Parathyroid adenoma (tissue), 2 donors: ENCODE measurements at regions not wholly inside any gene's neighbourhood (a gene's known extent, or its start where the extent isn't known, plus 50 kb on each side); places are given as distances from the start of the nearest gene placed in this dataset.
"Not testable (repeated sequence)": the region's sequence is repeated elsewhere in the genome, so short reads cannot be mapped to it uniquely, and the experiment has no call there.

Experiments
- H2AFZ ChIP-seq: fragments of 300-600 bp; sonication (generic); one replicate; pipeline ENCODE4 v1.7.0; 2017; ENCODE audit warnings: antibody characterized with exemption, mild to moderate bottlenecking
- H3K27ac ChIP-seq: fragments of 300-600 bp; sonication (generic); one replicate; pipeline ENCODE4 v1.7.0; 2017
- H3K27me3 ChIP-seq: fragments of 300-600 bp; sonication (generic); one replicate; pipeline ENCODE4 v1.7.0; 2017; ENCODE audit warnings: low read length; ENCODE audit not compliant: control insufficient read depth, insufficient read depth
- H3K36me3 ChIP-seq: fragments of 300-600 bp; sonication (generic); one replicate; pipeline ENCODE4 v1.7.0; 2017; ENCODE audit warnings: low read length; ENCODE audit not compliant: control insufficient read depth, insufficient read depth
- H3K4me1 ChIP-seq: fragments of 300-600 bp; sonication (generic); one replicate; pipeline ENCODE4 v1.7.0; 2017; ENCODE audit warnings: control low read depth
- H3K4me2 ChIP-seq: fragments of 300-600 bp; sonication (generic); one replicate; pipeline ENCODE4 v1.7.0; 2017; ENCODE audit warnings: low read length
- H3K4me3 ChIP-seq: fragments of 300-600 bp; sonication (generic); one replicate; pipeline ENCODE4 v1.7.0; 2017; ENCODE audit warnings: low read depth, low read length
- H3K79me2 ChIP-seq: fragments of 300-600 bp; sonication (generic); one replicate; pipeline ENCODE4 v1.7.0; 2017; ENCODE audit warnings: control low read depth
- H3K9ac ChIP-seq: fragments of 300-600 bp; sonication (generic); one replicate; pipeline ENCODE4 v1.7.0; 2017; ENCODE audit warnings: mild to moderate bottlenecking
- H3K9me3 ChIP-seq: fragments of 300-600 bp; sonication (generic); one replicate; pipeline ENCODE4 v1.7.0; 2017; ENCODE audit warnings: low read length; ENCODE audit not compliant: control insufficient read depth
- TF ChIP-seq, protein P1 (sequence below): fragments of 300-600 bp; sonication (generic); IDR thresholded peaks from one replicate; pipeline ENCODE4 v1.7.0; 2017; ENCODE audit warnings: antibody characterized with exemption, mild to moderate bottlenecking
- donor health status: primary hyperparathyroidism.

DNA sequence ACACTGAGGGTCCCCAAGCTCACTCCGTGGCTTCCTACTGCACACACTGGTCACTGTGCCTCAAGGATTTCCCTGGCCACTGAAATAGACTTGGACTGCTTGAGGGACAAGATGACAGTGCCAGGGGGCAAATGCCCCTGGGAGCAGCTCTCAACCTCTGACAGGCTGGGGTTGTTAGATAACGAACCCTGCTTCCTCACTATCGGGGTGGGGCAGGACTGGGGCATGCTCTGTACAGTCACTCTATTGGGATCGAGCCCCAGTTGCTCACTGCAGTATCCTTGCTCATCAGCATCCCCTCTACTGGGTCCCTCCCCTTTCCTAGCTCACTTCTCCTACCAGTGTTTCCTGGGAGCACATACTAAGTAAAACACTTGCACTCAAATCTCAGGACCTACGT lies 610.8 kb downstream of the NTRK3 start:
- H3K27ac ChIP-seq: no peak overlapping the region
- H3K9ac ChIP-seq: no peak overlapping the region
- H3K4me1 ChIP-seq: no peaks in the 10 kb centered on the region
- no peak overlapping the region for H2AFZ ChIP-seq
- H3K27me3 ChIP-seq: no peaks in the 10 kb centered on the region
- no peaks in the 10 kb centered on the region for H3K9me3 ChIP-seq
- H3K4me3 ChIP-seq: no peak overlapping the region
- TF ChIP-seq, protein P1, sequence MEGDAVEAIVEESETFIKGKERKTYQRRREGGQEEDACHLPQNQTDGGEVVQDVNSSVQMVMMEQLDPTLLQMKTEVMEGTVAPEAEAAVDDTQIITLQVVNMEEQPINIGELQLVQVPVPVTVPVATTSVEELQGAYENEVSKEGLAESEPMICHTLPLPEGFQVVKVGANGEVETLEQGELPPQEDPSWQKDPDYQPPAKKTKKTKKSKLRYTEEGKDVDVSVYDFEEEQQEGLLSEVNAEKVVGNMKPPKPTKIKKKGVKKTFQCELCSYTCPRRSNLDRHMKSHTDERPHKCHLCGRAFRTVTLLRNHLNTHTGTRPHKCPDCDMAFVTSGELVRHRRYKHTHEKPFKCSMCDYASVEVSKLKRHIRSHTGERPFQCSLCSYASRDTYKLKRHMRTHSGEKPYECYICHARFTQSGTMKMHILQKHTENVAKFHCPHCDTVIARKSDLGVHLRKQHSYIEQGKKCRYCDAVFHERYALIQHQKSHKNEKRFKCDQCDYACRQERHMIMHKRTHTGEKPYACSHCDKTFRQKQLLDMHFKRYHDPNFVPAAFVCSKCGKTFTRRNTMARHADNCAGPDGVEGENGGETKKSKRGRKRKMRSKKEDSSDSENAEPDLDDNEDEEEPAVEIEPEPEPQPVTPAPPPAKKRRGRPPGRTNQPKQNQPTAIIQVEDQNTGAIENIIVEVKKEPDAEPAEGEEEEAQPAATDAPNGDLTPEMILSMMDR: no peak
- H3K36me3 ChIP-seq: no peaks in the 10 kb centered on the region
- H3K79me2 ChIP-seq: no peaks in the 10 kb centered on the region
- H3K4me2 ChIP-seq: no peak overlapping the region

DNA sequence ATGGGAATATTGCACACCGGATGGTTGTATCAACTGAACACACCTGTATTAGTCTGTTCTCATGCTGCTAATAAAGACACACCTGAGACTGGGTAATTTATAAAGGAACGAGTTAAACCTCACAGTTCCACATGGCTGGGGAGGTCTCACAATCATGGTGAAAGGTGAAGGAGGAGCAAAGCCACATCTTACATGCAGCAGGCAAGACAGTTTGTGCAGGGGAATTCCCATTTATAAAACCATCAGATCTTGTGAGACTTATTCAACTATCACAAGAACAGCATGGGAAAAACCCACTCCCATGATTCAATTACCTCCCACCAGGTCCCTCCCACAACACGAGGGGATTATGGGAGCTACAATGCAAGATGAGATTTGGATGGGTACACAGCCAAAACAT lies 613.5 kb downstream of the NTRK3 start:
- H3K79me2 ChIP-seq, H3K27me3 ChIP-seq, H3K4me1 ChIP-seq, H3K9me3 ChIP-seq, H3K4me3 ChIP-seq, H3K9ac ChIP-seq, H3K4me2 ChIP-seq, H3K36me3 ChIP-seq, H3K27ac ChIP-seq, H2AFZ ChIP-seq: not testable (repeated sequence)

DNA sequence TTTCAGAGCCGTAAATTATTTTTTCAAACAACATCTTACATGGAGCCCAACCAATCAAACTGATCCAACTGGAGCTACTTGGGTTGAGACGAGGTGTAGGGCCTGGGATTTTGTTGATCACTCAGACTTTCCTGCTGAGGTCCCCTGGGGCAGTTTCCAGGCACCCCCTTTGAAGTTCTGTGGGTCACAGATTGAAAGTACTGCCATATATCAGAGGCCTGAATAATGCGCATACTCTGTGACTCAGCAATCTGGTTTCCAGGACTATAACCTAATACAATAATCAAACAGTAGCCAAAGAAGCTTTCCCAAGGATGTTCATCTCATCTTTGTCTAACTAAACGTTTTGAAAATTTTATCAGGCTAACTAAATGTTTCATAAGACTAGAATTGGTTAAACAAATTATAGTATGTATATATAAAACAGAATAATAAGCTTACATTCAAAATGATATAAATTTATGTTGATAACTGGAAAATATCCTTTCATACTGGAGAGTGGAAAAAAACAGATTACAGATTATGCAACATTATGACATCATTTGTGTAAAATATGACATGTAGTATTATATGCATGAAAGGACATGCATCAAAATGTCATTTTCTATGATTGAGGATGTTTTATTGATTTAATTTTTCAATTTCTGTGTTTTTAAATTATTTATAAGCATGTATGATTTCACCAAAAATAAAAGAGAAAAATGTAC lies 617.1 kb downstream of the NTRK3 start:
- no peak overlapping the region for H2AFZ ChIP-seq
- no peaks in the 10 kb centered on the region for H3K79me2 ChIP-seq
- no peaks in the 10 kb centered on the region for H3K4me1 ChIP-seq
- no peaks in the 10 kb centered on the region for H3K36me3 ChIP-seq
- no peak overlapping the region for H3K4me2 ChIP-seq
- H3K27me3 ChIP-seq: no peaks in the 10 kb centered on the region
- no peaks in the 10 kb centered on the region for H3K9me3 ChIP-seq
- H3K27ac ChIP-seq: no peak overlapping the region
- H3K4me3 ChIP-seq: no peak overlapping the region
- TF ChIP-seq, protein P1: no peak
- H3K9ac ChIP-seq: no peak overlapping the region

DNA sequence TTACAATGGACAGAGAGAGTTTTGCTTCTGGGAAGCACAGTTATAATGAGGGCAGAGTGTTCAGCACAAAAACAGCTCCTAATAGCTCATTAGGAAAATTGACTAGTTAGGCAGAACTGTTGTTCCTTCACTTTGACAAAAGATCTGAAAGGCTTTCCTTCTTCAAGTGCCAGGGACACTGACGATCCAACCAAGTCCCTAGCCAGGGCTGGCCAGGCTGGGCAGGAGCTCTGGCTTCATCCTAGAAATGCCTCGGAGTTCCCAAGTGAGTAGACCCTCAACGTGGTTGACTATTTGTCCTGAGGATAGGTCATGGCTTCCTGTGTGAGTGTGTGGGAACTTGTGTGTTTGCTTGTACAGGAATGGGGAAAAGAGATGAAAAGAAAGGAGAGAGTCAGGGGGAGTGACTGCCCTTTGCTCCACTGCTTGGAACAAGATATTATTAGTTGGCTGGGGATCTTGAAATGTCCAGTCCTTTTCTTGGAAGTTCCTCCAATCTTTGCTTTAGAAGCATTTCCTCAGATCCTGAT lies 617.9 kb downstream of the NTRK3 start:
- Histone ChIP-seq H3K9ac (no peak overlapping the region), H3K4me3 (no peak overlapping the region), H2AFZ (no peak overlapping the region), H3K27me3 (no peaks in the 10 kb centered on the region), H3K27ac (no peak overlapping the region), H3K4me2 (no peak overlapping the region), H3K79me2 (no peaks in the 10 kb centered on the region), H3K4me1 (no peaks in the 10 kb centered on the region), H3K9me3 (no peaks in the 10 kb centered on the region), H3K36me3 (no peaks in the 10 kb centered on the region)
- TF ChIP-seq, protein P1: no peak

DNA sequence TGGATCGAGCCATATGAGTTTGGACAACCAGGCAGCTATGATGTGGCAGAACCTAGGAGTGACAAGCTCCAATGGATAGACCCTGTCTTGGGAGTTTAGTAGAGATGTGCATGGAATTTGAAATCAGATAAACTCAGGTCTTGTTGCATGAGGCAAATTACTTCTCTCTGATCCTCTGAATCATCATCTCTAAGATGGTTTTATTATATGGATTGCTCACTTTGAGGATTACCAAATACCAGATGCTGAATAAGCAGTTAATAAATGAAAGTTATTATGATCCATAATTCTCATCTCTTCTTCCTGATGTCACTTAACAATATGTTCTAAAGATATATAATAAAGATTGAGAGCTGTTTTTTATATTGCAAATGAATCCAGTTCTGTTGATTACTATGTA lies 622.2 kb downstream of the NTRK3 start:
- Histone ChIP-seq H2AFZ (no peak overlapping the region), H3K27ac (no peak overlapping the region), H3K4me1 (no peaks in the 10 kb centered on the region), H3K9me3 (no peaks in the 10 kb centered on the region), H3K36me3 (no peaks in the 10 kb centered on the region), H3K9ac (no peak overlapping the region), H3K4me2 (no peak overlapping the region), H3K4me3 (no peak overlapping the region), H3K27me3 (no peaks in the 10 kb centered on the region), H3K79me2 (no peaks in the 10 kb centered on the region)
- TF ChIP-seq, protein P1: no peak
